Fibroblast of skin of left quadriceps (primary cell): ENCODE measurements at regions not wholly inside any gene's neighbourhood (a gene's known extent, or its start where the extent isn't known, plus 50 kb on each side); places are given as distances from the start of the nearest gene placed in this dataset.
"Not testable (repeated sequence)": the region's sequence is repeated elsewhere in the genome, so short reads cannot be mapped to it uniquely, and the experiment has no call there.

ENCODE experiments used
- DNase-seq, 2 experiments: peaks; one replicate each; pipeline ENCODE4 v3.0.0-alpha.2; 2013; ENCODE audit warnings: low read depth in 2 of 2

DNA sequence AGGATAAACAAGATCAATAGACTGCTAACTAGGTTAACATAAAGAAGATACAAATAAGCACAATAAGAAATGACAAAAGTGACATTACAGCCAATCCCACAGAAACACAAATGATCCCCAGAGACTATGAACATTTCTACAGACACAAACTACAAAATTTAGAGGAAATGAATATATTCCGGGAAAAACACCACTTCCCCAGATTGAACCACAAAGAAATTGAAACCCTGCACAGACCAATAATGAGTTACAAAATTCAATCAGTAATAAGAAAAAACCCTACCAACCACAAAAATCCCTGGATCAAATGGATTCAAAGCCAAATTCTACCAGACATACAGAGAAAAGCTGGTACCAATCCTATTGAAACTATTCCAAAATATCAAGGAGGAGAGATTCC lies 232.4 kb upstream of the RBMS1 start:
- DNase-seq: no peak

DNA sequence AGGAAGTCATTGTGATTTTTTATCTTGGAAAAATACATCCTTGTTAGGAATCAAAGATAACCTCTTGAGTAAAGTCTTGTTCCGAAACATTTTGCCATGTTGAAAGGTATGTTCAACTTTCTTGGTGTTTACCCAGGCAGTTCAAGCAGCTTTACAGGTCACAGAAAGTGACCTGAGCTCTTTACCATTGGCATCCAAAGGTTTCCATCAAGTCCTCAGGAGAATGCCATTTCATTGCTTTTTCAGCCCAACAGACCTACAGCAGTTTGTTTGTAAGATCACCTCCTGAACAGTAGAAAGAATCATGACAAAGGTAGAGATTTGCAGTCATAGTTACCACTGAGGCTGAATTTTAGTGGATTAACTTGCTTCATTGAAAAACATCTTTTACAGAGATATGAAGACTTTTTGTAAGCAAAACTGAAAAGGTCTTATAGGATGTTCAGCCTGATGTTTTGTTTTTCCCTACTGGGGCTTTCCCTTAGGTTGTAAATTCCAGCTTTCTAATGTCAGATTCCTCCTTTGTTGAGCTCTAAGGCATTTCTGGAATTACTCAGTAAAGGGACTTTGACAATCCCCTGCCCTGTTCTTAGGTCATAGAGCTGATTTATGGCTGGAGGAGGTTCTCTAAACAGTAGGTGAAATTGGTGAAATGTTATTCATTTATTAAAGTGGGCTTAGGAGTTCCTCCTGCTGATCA lies 236.8 kb upstream of the RBMS1 start:
- DNase-seq: no peak

- DNase-seq: no peak
Observed at GRCh38 chr2:160731415-160731814, 237.8 kb upstream of the RBMS1 start.

DNA sequence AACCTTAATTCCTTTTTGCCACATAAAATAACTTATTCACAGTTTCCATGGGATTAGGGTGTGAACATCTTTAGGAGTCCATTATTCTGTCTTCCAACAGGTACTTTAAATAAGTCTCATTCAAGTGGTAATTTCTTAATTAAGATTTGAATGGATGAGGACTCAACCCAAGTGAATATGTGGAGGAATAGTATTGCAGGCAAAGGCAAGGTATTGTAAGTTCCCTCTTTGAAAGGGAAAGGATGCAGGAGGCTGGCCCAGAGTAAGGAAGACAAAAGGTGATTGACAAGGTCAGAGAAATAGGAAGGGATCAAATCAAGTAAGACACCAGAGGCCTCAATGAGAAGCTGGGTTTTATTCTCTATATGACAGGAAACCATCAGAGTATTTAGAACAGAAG lies 238.2 kb upstream of the RBMS1 start:
- DNase-seq: no peak

- no peak for DNase-seq
Observed at GRCh38 chr2:160735696-160736095, 242.1 kb upstream of the RBMS1 start.

GRCh38 chr2:160736148-160737028 lies 242.8 kb upstream of the RBMS1 start:
- no peak for DNase-seq

DNA sequence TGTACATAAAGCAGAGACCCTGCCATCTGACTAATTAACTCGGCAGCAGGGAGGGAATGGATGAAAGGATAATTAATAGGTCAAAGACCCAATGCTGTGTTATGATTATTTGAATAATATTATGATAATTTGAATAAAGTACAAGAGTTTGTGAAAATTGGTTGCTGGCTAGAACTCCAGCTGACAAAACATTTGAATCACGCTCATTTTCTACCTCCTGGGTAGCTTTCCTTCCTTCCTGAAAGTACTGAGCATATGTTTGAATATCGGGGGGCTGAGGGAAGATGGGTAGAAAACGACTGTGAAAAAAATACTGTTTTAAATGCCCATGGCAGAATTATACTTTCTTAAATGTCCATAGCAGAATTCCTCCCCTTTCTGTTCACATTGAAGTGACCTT lies 243.6 kb upstream of the RBMS1 start:
- DNase-seq: no peak

DNA sequence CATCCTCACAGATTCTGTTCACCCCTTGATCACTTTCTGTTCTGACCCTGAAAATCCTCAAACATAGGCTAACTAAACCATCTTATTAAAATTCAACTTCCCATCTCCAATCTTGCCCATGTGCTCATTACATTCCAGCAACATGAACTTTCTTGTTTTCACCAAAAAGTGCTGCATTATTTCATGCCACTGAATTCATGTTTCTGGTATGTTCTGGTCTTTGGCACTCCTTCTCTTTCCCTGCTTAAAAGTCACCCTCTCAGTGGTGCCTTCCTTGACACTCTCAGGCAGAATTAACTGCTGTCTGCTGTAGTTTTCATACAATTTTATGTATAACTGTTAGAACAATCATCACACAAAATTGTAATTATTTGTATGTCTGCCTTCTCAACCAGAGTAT lies 247.7 kb upstream of the RBMS1 start:
- no peak for DNase-seq

DNA sequence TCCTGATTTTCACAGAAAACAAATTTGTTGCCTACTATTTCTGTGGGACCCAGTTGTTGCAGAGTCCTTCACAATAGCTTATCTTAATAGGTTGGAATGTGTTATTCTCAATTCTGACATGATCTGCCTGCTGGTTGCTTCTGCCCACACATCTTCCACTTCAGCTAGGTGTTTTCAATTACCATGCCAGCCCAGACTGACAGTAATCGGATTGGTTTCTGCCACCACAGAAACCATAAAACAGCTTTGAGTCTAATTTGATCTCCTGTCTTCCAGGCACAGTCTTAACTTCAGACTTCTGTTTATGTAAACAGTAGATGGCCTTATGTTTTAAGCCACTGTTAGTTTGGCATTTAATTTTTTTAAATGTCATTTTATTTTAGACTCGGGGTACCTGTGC lies 248.2 kb upstream of the RBMS1 start:
- DNase-seq: no peak

DNA sequence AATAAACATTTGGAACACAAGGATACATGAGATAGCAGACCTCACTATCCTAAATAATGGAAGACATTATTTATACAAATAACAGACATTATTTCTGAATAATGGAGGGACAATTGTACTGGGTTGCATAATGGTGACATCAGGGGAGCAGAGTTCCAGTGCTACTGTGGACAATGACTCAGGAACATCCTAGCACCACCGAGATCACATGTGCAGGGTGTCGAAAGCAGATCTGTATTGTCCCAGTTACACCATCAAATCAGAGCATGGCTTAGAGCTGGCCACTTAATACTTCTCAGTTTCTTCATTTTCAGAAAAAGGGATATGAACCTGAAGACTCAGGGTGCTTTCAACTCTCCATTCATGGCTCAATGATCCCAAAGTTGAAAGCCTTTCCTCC lies 249.1 kb upstream of the RBMS1 start:
- no peak for DNase-seq

GRCh38 chr2:160747501-160748170 lies 254.0 kb upstream of the RBMS1 start:
- peak; percentile 86 to 90 for DNase-seq

DNA sequence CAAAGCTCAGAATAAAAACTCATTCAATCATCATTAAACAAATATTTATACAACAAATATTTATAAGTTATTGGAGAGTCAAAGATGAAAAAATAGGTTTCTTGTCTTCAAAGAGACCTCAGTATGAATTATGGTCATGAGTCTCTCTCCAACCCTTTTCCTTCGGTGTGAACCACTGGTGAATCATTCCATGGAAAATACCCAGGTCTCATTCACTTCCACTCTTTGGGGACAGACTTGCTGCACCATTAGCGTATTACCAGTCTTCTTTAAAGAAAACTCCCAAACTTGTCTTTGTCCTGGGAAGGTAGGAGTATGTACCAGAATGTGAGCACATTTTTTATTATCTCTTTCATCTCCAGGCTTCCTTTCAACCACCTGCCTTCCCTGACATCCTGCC lies 257.4 kb upstream of the RBMS1 start:
- DNase-seq: no peak

DNA sequence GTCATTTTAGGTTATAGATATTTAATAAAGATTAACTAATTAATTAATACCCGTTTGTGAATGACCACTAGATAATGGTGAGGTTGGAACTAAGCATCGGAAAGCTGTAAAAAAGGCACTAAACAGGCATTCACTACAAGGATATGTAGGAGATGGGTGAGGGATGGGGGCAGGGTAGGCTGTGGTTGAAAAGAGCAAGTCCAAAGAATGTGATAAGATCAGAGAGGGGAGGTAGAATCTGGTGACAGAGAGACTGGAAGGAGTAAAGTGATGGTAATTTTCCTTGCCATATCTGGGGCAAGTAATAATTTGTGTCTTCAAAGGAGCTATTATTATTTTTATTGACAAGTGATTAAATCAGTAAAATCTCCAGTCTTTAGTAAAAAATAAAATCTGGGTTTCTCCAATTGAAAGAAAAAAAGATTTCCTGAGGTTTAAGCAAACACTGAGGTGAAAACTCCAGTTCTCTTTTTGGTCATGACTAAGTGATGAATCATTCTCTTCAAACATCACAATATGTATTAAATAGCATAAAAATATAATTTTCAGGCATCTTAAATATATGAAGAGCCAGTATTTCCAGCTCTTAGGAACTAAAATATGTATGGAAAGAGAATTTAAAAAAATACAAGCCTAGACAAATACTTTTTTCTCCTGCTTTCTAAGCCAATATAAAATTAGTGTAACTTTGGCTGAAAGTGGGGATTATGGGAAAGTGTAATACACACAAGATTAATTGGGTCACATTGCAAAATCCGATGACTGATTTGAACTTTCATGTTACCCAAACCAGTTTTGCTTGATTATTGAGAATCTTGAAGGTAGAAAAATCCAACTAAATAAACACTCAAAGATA lies 259.1 kb upstream of the RBMS1 start:
- peak; percentile 24 to 32 for DNase-seq

- no peak for DNase-seq
Observed at GRCh38 chr2:160753331-160753654, 259.7 kb upstream of the RBMS1 start.

GRCh38 chr2:160753960-160754359 lies 260.4 kb upstream of the RBMS1 start:
- no peak for DNase-seq

DNA sequence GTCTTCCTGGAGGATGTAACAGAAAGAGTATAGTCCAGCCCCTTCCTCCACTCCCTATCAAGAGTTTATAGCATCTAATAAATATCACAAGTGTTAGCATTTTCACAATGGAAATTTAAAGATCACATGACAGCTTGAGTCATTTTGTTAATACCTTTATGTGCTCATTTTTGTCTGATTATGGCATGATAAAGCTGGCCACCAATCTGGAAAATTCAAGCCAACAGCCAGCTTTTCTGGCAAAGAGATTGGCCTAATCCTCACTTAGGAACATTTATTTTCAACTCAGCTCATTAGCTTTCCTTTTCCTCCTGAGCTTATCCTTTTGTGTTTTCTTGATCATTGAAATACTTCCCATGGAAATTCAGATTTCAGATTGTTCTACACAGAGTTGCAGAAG lies 262.9 kb upstream of the RBMS1 start:
- no peak for DNase-seq

- DNase-seq: not testable (repeated sequence)
Observed at GRCh38 chr2:160762493-160763128, 269.0 kb upstream of the RBMS1 start.

GRCh38 chr2:160783474-160783873 lies 289.9 kb upstream of the RBMS1 start:
- peak; percentile 57 to 61 for DNase-seq

DNA sequence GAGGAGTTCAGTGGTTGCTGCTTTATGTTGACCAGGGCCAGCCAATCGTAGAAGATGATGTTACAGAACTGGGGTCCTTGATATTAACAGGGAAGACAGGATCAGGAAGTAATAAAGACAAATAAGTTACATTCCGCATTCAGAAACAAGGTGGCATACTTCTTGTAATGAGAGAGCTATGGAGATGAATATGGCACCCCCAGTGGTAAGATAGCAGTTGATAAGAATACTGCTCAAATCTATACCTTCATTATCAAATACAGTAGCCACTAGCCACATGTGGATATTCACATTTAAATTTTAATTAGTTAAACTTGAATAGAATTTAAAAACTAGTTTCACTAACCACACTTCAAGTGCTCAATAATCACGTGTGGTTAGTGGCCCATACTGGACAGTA lies 290.4 kb upstream of the RBMS1 start:
- no peak for DNase-seq

DNA sequence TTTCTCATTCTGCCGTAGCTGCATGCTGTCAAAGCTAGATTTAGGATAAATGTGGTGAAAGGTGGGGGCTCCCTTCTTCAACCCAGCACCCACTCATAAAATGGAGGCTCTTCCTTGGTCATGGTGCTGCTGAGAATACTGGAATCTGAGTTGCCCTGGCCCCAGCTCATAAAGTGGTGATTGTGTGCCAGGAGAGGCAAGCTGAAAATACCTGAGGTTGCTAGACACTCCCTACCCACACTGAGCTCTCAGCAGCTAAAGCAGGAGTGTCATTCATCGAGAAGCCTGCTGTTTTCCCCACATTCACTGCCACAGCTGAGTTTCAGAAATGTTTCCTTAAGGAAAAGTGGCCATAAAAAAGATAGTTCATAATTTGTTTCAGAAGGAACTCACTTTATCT lies 297.1 kb upstream of the RBMS1 start:
- no peak for DNase-seq

GRCh38 chr2:160791884-160792283 lies 298.3 kb upstream of the RBMS1 start:
- no peak for DNase-seq
